ENCODE measurements at regions not wholly inside any gene's neighbourhood (a gene's known extent, or its start where the extent isn't known, plus 50 kb on each side); places are given as distances from the start of the nearest gene placed in this dataset.

DNA sequence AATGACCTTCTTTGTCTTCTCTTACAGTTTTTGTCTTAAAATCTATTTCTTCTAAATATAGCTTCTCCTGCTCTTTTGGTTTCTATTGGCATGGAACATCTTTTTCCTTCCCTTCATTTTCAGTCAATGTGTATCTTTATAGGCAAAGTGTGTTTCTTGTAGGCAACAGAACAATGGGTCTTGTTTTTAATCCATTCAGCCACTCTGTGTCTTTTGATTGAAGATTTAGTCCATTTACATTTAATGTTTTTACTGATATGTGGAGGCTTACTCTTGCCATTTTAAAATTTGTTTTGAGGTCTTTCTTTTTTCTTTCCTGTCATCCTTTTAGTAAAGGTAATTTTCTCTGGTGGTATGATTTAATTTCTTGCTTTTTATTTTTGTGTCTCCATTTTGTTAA is 271.2 kb upstream of the ZP4 start:
- ChIA-PET POLR2A (no interaction called here), CTCF (no interaction called here)
- Mint-ChIP-seq H3K4me3 (ENCODE audit: unreplicated experiment) (no peak overlapping the region), H3K9me3 (ENCODE audit: unreplicated experiment) (peaks cover 44% of the 10 kb centered on the region), H3K27me3 (ENCODE audit: insufficient read depth, unreplicated experiment) (no peaks in the 10 kb centered on the region), H3K36me3 (ENCODE audit: insufficient read depth, unreplicated experiment) (no peaks in the 10 kb centered on the region), H3K4me1 (ENCODE audit: low read depth, unreplicated experiment) (no peaks in the 10 kb centered on the region), H3K27ac (ENCODE audit: unreplicated experiment) (no peak overlapping the region)
- TF ChIP-seq, protein P1, sequence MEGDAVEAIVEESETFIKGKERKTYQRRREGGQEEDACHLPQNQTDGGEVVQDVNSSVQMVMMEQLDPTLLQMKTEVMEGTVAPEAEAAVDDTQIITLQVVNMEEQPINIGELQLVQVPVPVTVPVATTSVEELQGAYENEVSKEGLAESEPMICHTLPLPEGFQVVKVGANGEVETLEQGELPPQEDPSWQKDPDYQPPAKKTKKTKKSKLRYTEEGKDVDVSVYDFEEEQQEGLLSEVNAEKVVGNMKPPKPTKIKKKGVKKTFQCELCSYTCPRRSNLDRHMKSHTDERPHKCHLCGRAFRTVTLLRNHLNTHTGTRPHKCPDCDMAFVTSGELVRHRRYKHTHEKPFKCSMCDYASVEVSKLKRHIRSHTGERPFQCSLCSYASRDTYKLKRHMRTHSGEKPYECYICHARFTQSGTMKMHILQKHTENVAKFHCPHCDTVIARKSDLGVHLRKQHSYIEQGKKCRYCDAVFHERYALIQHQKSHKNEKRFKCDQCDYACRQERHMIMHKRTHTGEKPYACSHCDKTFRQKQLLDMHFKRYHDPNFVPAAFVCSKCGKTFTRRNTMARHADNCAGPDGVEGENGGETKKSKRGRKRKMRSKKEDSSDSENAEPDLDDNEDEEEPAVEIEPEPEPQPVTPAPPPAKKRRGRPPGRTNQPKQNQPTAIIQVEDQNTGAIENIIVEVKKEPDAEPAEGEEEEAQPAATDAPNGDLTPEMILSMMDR (IDR thresholded peaks at IDR 0.05; ENCODE audit: insufficient read depth in 1 of 2, low read depth in 1 of 2, low read length in 1 of 2, severe bottlenecking in 1 of 2, unreplicated experiment in 1 of 2): no peak
- Histone ChIP-seq H3K27me3 (replicated peaks; ENCODE audit: control insufficient read depth, insufficient read depth, low read length) (no peaks in the 10 kb centered on the region), H3K9me3 (0 out of 2 replicates have a peak, but pooled peaks cover 3% of the 10 kb centered on the region), H3K4me1 (no peaks in the 10 kb centered on the region), H3K36me3 (ENCODE audit: control insufficient read depth, insufficient read depth, low read length) (no peaks in the 10 kb centered on the region), H3K4me3 (ENCODE audit: low read depth, low read length) (no peak overlapping the region)
- intact Hi-C loops (cut with micrococcal nuclease; ENCODE audit: unreplicated experiment): no loop called here
- DNase-seq: no peak
- no TSS peak for BruUV-seq (replicated peaks)

DNA sequence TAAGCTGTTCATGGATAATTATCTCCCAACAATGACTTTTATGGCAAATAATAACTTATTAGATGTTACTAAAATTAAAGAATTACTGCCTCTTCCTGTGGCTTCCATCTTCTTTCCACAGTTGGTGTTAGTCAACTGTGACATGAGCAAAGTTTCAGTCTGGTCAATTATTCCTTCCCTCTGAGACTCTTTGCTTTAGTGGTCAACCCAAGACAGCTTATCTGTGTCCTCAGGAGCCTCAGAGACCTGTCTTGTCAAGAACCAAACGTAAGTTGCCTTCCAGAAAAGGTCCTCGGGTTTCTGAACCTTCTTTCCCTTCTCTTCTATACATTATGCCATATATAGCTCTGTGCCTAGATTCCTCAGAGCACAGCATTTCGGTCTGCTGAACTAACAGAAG is 263.2 kb upstream of the ZP4 start:
- H3K36me3 Mint-ChIP-seq (ENCODE audit: insufficient read depth, unreplicated experiment): no peaks in the 10 kb centered on the region
- no peaks in the 10 kb centered on the region for H3K9me3 ChIP-seq
- POLR2A ChIA-PET: no interaction called here
- no TSS peak for BruUV-seq (replicated peaks)
- no peaks in the 10 kb centered on the region for H3K27me3 ChIP-seq (replicated peaks; ENCODE audit: control insufficient read depth, insufficient read depth, low read length)
- H3K36me3 ChIP-seq (ENCODE audit: control insufficient read depth, insufficient read depth, low read length): no peaks in the 10 kb centered on the region
- no peaks in the 10 kb centered on the region for H3K4me1 Mint-ChIP-seq (ENCODE audit: low read depth, unreplicated experiment)
- CTCF ChIA-PET: no interaction called here
- no peak for DNase-seq
- H3K27ac Mint-ChIP-seq (ENCODE audit: unreplicated experiment): no peak overlapping the region
- H3K27me3 Mint-ChIP-seq (ENCODE audit: insufficient read depth, unreplicated experiment): peaks cover 3% of the 10 kb centered on the region
- H3K4me3 ChIP-seq (ENCODE audit: low read depth, low read length): no peak overlapping the region
- no peaks in the 10 kb centered on the region for H3K9me3 Mint-ChIP-seq (ENCODE audit: unreplicated experiment)
- intact Hi-C loops (cut with micrococcal nuclease; ENCODE audit: unreplicated experiment): no loop called here
- no peaks in the 10 kb centered on the region for H3K4me1 ChIP-seq
- TF ChIP-seq, protein P1 (IDR thresholded peaks at IDR 0.05; ENCODE audit: insufficient read depth in 1 of 2, low read depth in 1 of 2, low read length in 1 of 2, severe bottlenecking in 1 of 2, unreplicated experiment in 1 of 2): no peak
- no peak overlapping the region for H3K4me3 Mint-ChIP-seq (ENCODE audit: unreplicated experiment)

DNA sequence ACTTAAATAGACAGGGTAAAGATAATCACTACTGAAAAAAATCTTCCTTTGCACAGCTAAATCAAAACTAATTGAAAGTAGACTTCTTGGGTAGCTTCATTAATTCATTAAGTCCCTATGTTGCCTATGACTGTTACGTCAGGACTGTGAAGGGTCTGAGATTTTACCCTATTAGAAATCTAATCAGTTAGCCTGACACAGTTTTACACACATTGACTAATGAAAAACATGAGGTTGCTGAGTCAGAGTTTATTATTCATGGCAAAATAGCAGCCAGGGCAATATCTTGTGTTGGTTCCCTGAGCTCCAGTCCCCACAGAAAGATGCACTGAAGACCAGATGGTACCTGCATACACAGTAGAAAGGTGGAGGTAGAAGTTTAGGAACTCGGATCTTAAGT is 262.5 kb upstream of the ZP4 start:
- no peak overlapping the region for H3K4me3 Mint-ChIP-seq (ENCODE audit: unreplicated experiment)
- H3K4me1 ChIP-seq: no peaks in the 10 kb centered on the region
- ChIA-PET CTCF (no interaction called here), POLR2A (no interaction called here)
- no peak for DNase-seq
- no peaks in the 10 kb centered on the region for H3K4me1 Mint-ChIP-seq (ENCODE audit: low read depth, unreplicated experiment)
- H3K9me3 Mint-ChIP-seq (ENCODE audit: unreplicated experiment): no peaks in the 10 kb centered on the region
- no peaks in the 10 kb centered on the region for H3K27me3 ChIP-seq (replicated peaks; ENCODE audit: control insufficient read depth, insufficient read depth, low read length)
- intact Hi-C loops (cut with micrococcal nuclease; ENCODE audit: unreplicated experiment): no loop called here
- H3K4me3 ChIP-seq (ENCODE audit: low read depth, low read length): no peak overlapping the region
- H3K36me3 Mint-ChIP-seq (ENCODE audit: insufficient read depth, unreplicated experiment): no peaks in the 10 kb centered on the region
- TF ChIP-seq, protein P1 (IDR thresholded peaks at IDR 0.05; ENCODE audit: insufficient read depth in 1 of 2, low read depth in 1 of 2, low read length in 1 of 2, severe bottlenecking in 1 of 2, unreplicated experiment in 1 of 2): no peak
- no peak overlapping the region for H3K27ac Mint-ChIP-seq (ENCODE audit: unreplicated experiment)
- no peaks in the 10 kb centered on the region for H3K36me3 ChIP-seq (ENCODE audit: control insufficient read depth, insufficient read depth, low read length)
- H3K9me3 ChIP-seq: no peaks in the 10 kb centered on the region
- no TSS peak for BruUV-seq (replicated peaks)
- peaks cover 3% of the 10 kb centered on the region for H3K27me3 Mint-ChIP-seq (ENCODE audit: insufficient read depth, unreplicated experiment)

Measured in Caco-2 (cell line).